ENCODE measurements at regions not wholly inside any gene's neighbourhood (a gene's known extent, or its start where the extent isn't known, plus 50 kb on each side); places are given as distances from the start of the nearest gene placed in this dataset.

DNA sequence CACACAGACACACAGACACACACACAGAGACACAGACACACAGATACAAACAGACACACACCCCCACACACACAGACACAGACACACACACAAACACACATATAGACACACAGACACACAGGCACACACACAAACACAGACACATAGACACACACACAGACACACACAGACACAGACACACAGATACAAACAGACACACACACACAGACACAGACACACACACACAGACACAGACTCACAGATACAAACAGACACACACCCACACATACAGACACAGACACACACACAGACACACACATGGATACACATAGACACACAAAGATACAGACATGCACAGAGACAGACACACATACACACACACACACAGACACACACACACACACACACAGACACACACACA lies 174.5 kb downstream of the URI1 start:
- Histone ChIP-seq H3K4me2 (ENCODE audit: low read length) (no peak overlapping the region), H3K79me2 (ENCODE audit: insufficient read depth, low read length) (no peaks in the 10 kb centered on the region), H3K27me3 (ENCODE audit: insufficient read depth, low read length) (no peaks in the 10 kb centered on the region), H3K4me3 (ENCODE audit: low read depth, low read length, poor library complexity, severe bottlenecking) (no peak overlapping the region), H3K9ac (ENCODE audit: low read length) (no peak overlapping the region), H3K36me3 (ENCODE audit: insufficient read depth, low read length) (no peaks in the 10 kb centered on the region), H3F3A (ENCODE audit: insufficient read depth, low read length) (no peaks in the 10 kb centered on the region), H3K9me3 (ENCODE audit: low read length) (no peaks in the 10 kb centered on the region), H3K4me1 (ENCODE audit: insufficient read depth, low read length, severe bottlenecking) (no peaks in the 10 kb centered on the region), H3K27ac (ENCODE audit: low read depth, low read length, poor library complexity, severe bottlenecking) (no peak overlapping the region), H3K9me2 (ENCODE audit: low read depth, low read length) (no peaks in the 10 kb centered on the region), H4K20me1 (ENCODE audit: insufficient read depth, low read length) (no peaks in the 10 kb centered on the region), H2AFZ (ENCODE audit: low read length) (no peak overlapping the region)
- TF ChIP-seq EZH2 (IDR thresholded peaks at IDR 0.05; ENCODE audit: borderline replicate concordance, low read length), result no peak
- TF ChIP-seq, protein P1, sequence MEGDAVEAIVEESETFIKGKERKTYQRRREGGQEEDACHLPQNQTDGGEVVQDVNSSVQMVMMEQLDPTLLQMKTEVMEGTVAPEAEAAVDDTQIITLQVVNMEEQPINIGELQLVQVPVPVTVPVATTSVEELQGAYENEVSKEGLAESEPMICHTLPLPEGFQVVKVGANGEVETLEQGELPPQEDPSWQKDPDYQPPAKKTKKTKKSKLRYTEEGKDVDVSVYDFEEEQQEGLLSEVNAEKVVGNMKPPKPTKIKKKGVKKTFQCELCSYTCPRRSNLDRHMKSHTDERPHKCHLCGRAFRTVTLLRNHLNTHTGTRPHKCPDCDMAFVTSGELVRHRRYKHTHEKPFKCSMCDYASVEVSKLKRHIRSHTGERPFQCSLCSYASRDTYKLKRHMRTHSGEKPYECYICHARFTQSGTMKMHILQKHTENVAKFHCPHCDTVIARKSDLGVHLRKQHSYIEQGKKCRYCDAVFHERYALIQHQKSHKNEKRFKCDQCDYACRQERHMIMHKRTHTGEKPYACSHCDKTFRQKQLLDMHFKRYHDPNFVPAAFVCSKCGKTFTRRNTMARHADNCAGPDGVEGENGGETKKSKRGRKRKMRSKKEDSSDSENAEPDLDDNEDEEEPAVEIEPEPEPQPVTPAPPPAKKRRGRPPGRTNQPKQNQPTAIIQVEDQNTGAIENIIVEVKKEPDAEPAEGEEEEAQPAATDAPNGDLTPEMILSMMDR (IDR thresholded peaks at IDR 0.05; ENCODE audit: low read length), result no peak

DNA sequence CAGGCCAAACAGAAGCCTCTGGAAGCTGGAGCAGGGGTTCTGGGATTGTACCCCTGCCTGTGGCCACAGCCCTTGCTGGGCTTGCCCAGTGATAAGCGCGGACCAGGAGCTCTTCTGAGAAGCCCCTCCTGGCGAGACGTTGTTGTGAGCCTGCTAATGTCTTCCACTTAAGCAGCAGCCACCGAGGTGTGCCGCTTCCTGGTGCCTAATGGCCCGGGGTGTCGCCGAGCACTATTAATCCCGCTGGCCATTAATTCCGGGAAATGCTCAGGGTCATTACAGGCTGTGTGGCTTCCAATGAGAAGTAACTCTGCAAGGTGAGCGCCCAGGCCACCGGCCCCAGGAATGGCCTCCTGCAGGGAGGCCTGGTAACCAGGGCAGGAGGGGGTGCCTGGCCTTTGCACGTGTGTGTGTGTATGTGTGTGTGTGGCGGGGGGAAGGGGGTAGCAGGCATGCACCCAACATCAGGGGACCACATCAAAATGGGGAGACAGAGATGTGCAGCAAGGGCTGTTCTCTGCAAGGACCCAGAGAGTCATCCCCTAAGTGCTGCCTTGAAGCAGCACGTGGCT lies 175.0 kb downstream of the URI1 start:
- H3K4me1 ChIP-seq (ENCODE audit: insufficient read depth, low read length, severe bottlenecking), result no peaks in the 10 kb centered on the region

DNA sequence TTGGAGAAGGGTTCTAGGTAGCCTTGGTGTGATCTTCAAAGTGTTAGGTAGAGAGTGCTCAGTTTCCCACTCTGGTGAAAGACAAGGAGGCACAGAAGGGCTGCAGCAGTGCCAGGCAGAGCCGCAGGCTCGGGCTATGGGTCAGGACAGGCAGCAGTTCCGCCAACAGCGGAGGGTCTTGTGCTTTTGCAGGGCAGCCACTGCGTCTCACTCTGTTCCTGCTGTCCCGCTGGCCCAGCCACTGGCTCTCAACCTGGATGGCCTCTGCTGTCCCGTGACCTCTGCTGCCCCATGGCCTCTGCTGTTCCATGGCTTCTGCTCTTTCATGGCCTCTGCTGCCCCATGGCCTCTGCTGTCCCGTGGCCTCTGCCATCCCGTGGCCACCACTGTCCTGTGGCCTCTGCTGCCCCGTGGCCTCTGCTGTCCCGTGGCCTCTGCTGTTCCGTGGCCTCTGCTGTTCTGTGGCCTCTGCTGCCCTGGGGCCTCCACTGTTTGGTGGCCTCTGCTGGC lies 175.7 kb downstream of the URI1 start:
- no peaks in the 10 kb centered on the region for H3K27me3 ChIP-seq (ENCODE audit: insufficient read depth, low read length)
- no peak overlapping the region for H3K9ac ChIP-seq (ENCODE audit: low read length)
- H3K9me3 ChIP-seq (ENCODE audit: low read length), result no peaks in the 10 kb centered on the region
- no peaks in the 10 kb centered on the region for H3K36me3 ChIP-seq (ENCODE audit: insufficient read depth, low read length)
- no peaks in the 10 kb centered on the region for H4K20me1 ChIP-seq (ENCODE audit: insufficient read depth, low read length)
- no peaks in the 10 kb centered on the region for H3K79me2 ChIP-seq (ENCODE audit: insufficient read depth, low read length)
- H3K4me2 ChIP-seq (ENCODE audit: low read length), result no peak overlapping the region
- no peaks in the 10 kb centered on the region for H3F3A ChIP-seq (ENCODE audit: insufficient read depth, low read length)
- no peak overlapping the region for H3K4me3 ChIP-seq (ENCODE audit: low read depth, low read length, poor library complexity, severe bottlenecking)
- H3K4me1 ChIP-seq (ENCODE audit: insufficient read depth, low read length, severe bottlenecking), result no peaks in the 10 kb centered on the region
- TF ChIP-seq, protein P1 (IDR thresholded peaks at IDR 0.05; ENCODE audit: low read length), result no peak
- TF ChIP-seq EZH2 (IDR thresholded peaks at IDR 0.05; ENCODE audit: borderline replicate concordance, low read length), result no peak
- H3K27ac ChIP-seq (ENCODE audit: low read depth, low read length, poor library complexity, severe bottlenecking), result no peak overlapping the region
- H2AFZ ChIP-seq (ENCODE audit: low read length), result no peak overlapping the region
- no peaks in the 10 kb centered on the region for H3K9me2 ChIP-seq (ENCODE audit: low read depth, low read length)

More for the DNA sequence above, 175.0 kb downstream of the URI1 start:
- Histone ChIP-seq H3K9me2 (ENCODE audit: low read depth, low read length) (no peaks in the 10 kb centered on the region), H3K27me3 (ENCODE audit: insufficient read depth, low read length) (no peaks in the 10 kb centered on the region), H3F3A (ENCODE audit: insufficient read depth, low read length) (no peaks in the 10 kb centered on the region), H3K36me3 (ENCODE audit: insufficient read depth, low read length) (no peaks in the 10 kb centered on the region), H3K27ac (ENCODE audit: low read depth, low read length, poor library complexity, severe bottlenecking) (no peak overlapping the region), H3K4me2 (ENCODE audit: low read length) (no peak overlapping the region), H3K9me3 (ENCODE audit: low read length) (no peaks in the 10 kb centered on the region), H4K20me1 (ENCODE audit: insufficient read depth, low read length) (no peaks in the 10 kb centered on the region), H2AFZ (ENCODE audit: low read length) (no peak overlapping the region), H3K79me2 (ENCODE audit: insufficient read depth, low read length) (no peaks in the 10 kb centered on the region), H3K4me3 (ENCODE audit: low read depth, low read length, poor library complexity, severe bottlenecking) (no peak overlapping the region), H3K9ac (ENCODE audit: low read length) (no peak overlapping the region)
- no peak for TF ChIP-seq EZH2 (IDR thresholded peaks at IDR 0.05; ENCODE audit: borderline replicate concordance, low read length)
- TF ChIP-seq, protein P1 (IDR thresholded peaks at IDR 0.05; ENCODE audit: low read length), result no peak
